ENCODE measurements at regions not wholly inside any gene's neighbourhood (a gene's known extent, or its start where the extent isn't known, plus 50 kb on each side); places are given as distances from the start of the nearest gene placed in this dataset.
"Not testable (repeated sequence)": the region's sequence is repeated elsewhere in the genome, so short reads cannot be mapped to it uniquely, and the experiment has no call there.

DNA sequence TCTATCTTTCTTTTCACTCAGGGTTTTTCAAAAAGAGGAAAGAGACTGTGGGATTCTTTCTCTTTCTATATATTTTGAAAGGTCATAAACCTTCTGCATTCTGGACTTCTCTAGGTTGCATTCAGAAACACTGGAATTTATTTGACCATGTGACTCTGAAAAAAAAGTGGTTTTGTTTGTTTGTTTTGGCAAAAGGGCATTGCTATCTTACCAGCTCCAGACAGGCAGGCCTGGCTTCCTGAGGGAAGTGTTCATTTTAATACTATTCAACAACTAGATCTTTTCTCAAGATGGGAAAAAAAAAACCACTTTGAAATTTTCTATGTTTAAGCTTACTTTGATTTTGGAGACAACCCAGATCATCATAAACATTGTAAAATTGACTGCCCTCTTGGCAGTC is 170.6 kb downstream of the RBMY1A1 start:
- TF ChIP-seq, protein P1, sequence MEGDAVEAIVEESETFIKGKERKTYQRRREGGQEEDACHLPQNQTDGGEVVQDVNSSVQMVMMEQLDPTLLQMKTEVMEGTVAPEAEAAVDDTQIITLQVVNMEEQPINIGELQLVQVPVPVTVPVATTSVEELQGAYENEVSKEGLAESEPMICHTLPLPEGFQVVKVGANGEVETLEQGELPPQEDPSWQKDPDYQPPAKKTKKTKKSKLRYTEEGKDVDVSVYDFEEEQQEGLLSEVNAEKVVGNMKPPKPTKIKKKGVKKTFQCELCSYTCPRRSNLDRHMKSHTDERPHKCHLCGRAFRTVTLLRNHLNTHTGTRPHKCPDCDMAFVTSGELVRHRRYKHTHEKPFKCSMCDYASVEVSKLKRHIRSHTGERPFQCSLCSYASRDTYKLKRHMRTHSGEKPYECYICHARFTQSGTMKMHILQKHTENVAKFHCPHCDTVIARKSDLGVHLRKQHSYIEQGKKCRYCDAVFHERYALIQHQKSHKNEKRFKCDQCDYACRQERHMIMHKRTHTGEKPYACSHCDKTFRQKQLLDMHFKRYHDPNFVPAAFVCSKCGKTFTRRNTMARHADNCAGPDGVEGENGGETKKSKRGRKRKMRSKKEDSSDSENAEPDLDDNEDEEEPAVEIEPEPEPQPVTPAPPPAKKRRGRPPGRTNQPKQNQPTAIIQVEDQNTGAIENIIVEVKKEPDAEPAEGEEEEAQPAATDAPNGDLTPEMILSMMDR (IDR thresholded peaks at IDR 0.05) = no peak
- Histone ChIP-seq H3K9me3 (no peaks in the 10 kb centered on the region), H3K27ac (peak overlapping the region; percentile 50 to 79), H3K4me1 (peaks cover 0 to 69% (median 5%) of the 10 kb centered on the region in 4 donors), H3K4me3 (no peak overlapping the region), H3K27me3 (no peaks in the 10 kb centered on the region), H3K36me3 (no peaks in the 10 kb centered on the region)
- intact Hi-C loops (cut with DNase I; ENCODE audit: low total_unique reads) = no loop called here
- no peak for DNase-seq

DNA sequence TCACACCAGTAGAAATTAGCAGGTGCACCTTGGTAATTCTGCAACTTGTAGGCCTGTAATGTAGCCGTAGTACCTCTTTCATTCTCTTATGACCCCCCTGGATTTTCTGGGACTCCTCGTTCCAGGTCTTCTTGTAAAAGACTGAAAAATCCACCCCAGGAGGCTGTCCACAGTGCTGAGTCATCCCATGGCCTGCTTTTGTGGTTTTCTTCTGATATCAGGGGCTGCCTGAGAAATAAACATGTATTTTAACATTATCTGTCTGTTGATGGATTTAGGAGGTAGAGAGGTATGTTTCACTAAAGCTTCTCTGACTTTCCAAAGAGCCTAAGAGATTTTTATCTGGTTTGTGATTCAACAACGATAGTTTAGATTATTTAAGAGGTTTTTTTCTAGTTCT is 171.9 kb downstream of the RBMY1A1 start:
- H3K27me3 ChIP-seq; H3K9me3 ChIP-seq; H3K4me3 ChIP-seq; H3K36me3 ChIP-seq; intact Hi-C loops (cut with DNase I; ENCODE audit: low total_unique reads); DNase-seq: not testable (repeated sequence)
- peaks cover 0 to 59% (median 5%) of the 10 kb centered on the region in 4 donors for H3K4me1 ChIP-seq
- peak overlapping the region in 1 of 2 donors; percentile 22 for H3K27ac ChIP-seq

DNA sequence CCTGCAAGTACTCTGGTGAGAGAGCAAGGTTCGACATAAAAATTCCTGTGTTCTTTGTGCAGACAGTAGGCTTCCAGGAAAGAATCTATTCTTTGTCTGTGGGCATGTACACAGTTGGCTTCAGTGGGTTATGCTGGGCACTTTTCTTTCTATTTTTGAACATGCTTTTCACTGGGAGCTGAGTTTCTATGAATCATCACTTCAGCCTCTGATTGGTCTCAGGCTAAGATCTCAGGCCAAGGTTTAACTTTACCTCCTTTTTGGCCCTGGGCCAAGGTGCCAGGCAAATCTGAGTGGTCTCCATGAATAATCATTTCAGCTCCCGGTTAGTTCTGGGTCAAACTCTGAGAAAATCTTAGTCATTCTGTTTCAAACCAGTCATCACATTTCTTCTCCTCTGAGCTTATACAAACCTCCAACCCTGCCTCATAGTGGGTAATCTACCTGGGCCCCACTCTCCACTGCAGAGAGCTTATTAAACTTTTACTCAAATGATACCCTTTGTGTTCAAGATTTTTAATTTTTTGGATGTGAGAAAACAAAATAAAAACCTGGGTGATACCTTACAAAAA is 158.8 kb downstream of the RBMY1D start:
- intact Hi-C loops (cut with DNase I; ENCODE audit: low total_unique reads); H3K27ac ChIP-seq; H3K4me1 ChIP-seq; H3K27me3 ChIP-seq; H3K9me3 ChIP-seq; H3K4me3 ChIP-seq; DNase-seq; H3K36me3 ChIP-seq: not testable (repeated sequence)

DNA sequence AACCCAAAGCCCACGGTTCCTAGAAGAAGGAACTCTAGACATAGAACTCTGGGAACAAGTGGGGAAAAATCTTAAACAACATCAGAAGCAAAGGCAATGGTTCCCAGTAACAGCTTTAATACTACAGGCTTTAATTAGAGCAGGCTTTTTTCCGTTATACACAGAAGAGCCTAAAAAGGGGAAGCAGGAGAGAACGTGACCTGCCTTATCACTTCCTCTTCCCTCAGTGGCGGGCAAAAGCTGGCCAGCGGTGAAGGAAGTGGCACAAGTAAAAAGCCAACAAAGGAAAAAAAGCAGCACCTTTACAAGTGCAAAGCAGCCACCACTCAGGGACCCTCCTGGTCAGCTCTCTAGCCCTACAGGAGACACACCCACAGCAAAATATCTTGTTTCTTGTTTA is 149.3 kb downstream of the RBMY1D start:
- DNase-seq; H3K27me3 ChIP-seq; H3K27ac ChIP-seq; intact Hi-C loops (cut with DNase I; ENCODE audit: low total_unique reads); H3K9me3 ChIP-seq; H3K36me3 ChIP-seq; H3K4me1 ChIP-seq; H3K4me3 ChIP-seq: not testable (repeated sequence)

DNA sequence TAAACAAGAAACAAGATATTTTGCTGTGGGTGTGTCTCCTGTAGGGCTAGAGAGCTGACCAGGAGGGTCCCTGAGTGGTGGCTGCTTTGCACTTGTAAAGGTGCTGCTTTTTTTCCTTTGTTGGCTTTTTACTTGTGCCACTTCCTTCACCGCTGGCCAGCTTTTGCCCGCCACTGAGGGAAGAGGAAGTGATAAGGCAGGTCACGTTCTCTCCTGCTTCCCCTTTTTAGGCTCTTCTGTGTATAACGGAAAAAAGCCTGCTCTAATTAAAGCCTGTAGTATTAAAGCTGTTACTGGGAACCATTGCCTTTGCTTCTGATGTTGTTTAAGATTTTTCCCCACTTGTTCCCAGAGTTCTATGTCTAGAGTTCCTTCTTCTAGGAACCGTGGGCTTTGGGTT is 134.1 kb downstream of the RBMY1D start:
- DNase-seq; H3K36me3 ChIP-seq; H3K27ac ChIP-seq; H3K9me3 ChIP-seq; H3K27me3 ChIP-seq; H3K4me3 ChIP-seq; H3K4me1 ChIP-seq; intact Hi-C loops (cut with DNase I; ENCODE audit: low total_unique reads): not testable (repeated sequence)

DNA sequence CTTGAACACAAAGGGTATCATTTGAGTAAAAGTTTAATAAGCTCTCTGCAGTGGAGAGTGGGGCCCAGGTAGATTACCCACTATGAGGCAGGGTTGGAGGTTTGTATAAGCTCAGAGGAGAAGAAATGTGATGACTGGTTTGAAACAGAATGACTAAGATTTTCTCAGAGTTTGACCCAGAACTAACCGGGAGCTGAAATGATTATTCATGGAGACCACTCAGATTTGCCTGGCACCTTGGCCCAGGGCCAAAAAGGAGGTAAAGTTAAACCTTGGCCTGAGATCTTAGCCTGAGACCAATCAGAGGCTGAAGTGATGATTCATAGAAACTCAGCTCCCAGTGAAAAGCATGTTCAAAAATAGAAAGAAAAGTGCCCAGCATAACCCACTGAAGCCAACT is 126.5 kb downstream of the RBMY1D start:
- intact Hi-C loops (cut with DNase I; ENCODE audit: low total_unique reads); H3K9me3 ChIP-seq; H3K36me3 ChIP-seq; H3K27me3 ChIP-seq; H3K27ac ChIP-seq; H3K4me3 ChIP-seq; H3K4me1 ChIP-seq; DNase-seq: not testable (repeated sequence)

DNA sequence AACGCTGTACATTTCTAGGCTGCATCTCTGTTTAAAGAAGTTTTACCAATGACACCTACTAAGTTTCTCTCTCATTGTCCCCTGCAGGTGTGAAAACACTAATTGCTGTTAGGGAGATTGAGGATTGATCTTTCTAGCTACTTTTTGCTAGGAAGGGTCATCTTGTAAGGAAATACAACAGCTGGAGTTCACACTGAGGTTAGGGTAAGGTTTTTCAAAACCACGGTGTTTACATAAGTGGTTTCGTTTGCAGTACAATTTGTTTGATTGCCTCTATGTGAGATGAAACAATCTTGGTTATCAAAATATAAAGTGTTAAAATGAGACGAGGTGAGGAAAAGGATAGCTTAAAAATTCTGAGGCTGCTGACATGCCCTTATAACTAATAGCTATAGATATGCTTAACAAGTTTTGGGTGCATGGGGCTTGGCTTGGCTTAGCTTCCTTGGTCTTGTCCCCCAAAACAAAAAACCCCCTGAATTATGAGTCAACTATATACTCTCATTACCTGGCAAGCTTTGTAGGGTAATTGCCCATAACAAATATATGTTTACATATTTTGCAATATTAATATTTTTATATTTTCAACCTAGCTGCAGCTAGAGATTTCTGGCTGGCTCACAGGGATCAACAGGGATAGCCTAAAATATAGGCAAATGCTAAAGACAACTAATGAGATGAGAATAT is 112.0 kb downstream of the RBMY1D start:
- H3K36me3 ChIP-seq; H3K27me3 ChIP-seq; H3K9me3 ChIP-seq; intact Hi-C loops (cut with DNase I; ENCODE audit: low total_unique reads); H3K4me3 ChIP-seq; DNase-seq; H3K4me1 ChIP-seq; H3K27ac ChIP-seq: not testable (repeated sequence)

DNA sequence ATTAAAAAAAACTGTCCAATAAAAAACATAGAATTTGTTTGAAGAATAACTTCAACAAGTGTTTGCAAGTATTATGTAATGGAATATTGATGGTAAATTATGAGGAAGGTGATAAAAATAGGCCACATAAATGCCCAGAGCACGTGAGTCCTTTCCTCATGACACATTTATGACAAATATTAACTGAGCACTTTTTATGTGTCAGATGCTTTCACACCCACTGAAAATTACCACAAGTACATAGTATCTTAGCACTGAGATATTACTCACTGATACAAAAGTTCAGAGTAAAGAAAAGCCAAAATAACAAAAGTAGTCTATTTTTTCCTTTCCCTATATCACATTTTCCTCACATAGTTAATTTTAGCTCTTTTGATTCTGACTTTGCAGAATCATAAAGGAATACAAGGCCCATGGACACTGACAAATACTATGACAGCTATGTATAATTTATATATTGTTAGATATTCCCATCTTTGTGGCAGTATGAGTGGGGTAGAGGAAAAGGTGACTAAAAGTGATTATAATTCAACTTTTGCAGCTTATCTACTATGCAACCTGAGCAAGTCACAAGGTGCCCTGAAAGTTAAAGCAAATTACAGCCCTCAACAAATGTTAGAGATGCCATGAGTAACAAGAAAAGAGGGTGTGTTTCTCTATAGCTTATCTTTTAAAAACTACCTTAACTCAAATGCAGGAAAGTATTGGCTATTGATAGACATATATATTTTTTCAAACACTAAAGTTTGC is 80.7 kb downstream of the RBMY1D start:
- Histone ChIP-seq H3K27ac (no peak overlapping the region), H3K36me3 (no peaks in the 10 kb centered on the region), H3K4me3 (no peak overlapping the region), H3K9me3 (no peaks in the 10 kb centered on the region), H3K4me1 (no peaks in the 10 kb centered on the region), H3K27me3 (no peaks in the 10 kb centered on the region)
- TF ChIP-seq, protein P1 (IDR thresholded peaks at IDR 0.05) = no peak
- intact Hi-C loops (cut with DNase I; ENCODE audit: low total_unique reads) = no loop called here
- DNase-seq = no peak

Measured in tibial artery (tissue), 4 donors.